HG02870 (cell line): ENCODE measurements at regions not wholly inside any gene's neighbourhood (a gene's known extent, or its start where the extent isn't known, plus 50 kb on each side); places are given as distances from the start of the nearest gene placed in this dataset.

Experiments
- ATAC-seq: cut with Tn5 transposase; IDR thresholded peaks from one replicate; pipeline ENCODE4 v1.9.1; 2021; ENCODE audit warnings: mild to moderate bottlenecking, moderate library complexity; ENCODE audit not compliant: unreplicated experiment

GRCh38 chr6:164838068-164838615 lies 471.3 kb downstream of the C6orf118 start:
- ATAC-seq: no peak

- no peak for ATAC-seq
Measured at GRCh38 chr6:164836486-164836885, 472.9 kb downstream of the C6orf118 start.

DNA sequence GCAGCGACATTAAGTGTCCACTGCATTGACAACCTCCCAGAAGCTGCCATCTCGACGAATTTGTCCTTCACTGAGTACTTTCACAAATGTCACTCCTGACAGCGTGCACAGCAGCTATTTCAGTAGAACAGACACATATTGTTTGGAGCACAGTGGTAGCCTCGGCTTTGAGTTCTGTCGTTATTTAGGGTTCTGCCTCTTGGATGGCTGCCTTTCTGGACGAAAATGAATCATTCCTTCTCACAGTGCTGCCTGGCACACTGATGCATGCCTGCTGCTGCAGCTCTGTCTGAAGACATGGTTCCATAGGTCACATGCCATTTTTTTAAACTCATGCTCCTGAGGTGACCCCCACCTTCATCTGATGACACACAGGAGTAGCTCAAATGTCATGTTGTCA lies 477.0 kb downstream of the C6orf118 start:
- ATAC-seq: no peak

GRCh38 chr6:164827537-164827936 lies 481.9 kb downstream of the C6orf118 start:
- no peak for ATAC-seq

DNA sequence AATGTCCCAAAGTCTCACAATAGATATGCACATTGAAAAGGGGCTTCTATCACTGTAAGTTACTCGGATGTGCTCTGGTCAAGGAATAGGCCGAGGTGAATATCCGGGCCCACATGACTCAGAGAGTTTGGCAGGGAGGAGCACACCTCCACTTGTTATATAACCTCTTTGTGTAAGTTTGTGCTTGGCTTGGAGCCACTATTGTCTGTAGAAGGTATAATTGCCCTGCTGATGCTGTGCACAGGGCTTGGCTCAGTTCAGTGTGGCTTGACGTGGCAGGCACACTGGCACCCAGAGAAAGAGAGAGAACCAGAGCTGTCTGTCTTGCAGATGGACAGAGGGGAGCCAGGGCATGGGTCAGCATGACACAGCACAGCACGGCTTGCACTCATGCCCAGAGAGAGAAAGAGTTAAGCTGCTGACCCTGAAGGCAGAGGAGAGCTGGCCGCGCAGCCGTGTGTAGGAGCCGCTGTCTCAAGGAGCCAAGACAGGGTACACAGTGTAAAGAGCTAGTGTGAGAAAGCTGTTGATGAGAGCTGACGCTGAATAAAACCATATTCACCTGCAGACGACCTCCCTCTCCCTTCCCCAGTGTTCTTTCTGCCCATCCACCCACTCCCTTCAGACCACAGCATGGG lies 482.5 kb downstream of the C6orf118 start:
- no peak for ATAC-seq

GRCh38 chr6:164825386-164825785 lies 484.0 kb downstream of the C6orf118 start:
- ATAC-seq: no peak

DNA sequence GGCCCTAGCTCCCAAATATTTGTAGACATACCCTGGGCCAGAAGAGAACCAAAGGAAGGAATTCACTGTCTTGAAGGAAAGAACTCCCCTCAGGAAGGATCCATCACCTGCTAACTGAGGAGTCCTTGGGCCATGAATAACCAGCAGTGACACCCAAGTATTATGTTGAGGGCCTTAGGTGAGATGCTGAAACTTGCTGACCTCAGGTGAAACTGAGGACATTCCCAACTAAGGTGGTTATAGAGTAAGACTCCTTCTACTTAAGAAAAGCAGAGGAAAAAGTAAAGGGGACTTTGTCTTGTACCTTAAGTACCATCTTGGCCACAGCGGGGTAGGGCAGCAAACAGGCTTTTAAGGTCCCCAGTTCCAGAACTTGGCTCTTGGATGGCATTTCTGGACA lies 491.7 kb downstream of the C6orf118 start:
- no peak for ATAC-seq

GRCh38 chr6:164812706-164813105 lies 496.7 kb downstream of the C6orf118 start:
- ATAC-seq: no peak

- ATAC-seq: no peak
Measured at GRCh38 chr6:164807125-164807524, 502.3 kb downstream of the C6orf118 start.

DNA sequence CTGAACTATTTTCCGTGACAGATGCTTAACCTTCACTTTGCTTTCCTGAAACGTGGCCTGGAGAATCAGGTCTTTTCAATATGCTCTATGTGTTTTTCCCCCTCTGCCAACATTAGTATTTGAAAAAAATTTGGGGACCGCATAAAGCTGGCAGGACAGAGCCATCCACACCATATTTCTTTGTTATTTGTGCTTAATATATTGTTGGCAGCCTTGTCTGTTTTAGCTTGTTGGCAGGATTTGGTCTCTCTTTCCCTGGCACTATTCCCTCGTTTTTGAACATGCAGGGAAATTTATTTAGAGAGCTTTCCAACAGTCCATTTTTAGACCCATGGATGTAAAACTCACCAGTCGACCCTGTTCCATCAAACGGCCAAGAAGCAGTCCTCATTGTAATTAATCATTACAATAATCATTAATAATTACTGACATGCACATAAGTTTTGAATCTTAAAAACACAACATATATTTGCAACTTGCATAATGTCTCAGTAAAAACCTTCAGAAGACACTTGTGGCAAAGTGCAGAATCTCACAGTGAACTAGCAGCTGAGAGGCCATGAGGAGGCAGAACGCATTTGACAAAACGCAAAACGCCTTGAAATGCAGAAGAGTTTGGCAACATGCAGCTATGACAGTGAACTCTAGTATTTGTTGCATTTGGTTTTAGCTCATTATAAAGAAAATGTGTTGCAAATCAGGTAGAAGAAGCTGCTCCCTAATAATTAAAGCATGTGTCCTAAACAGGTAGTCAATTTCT lies 514.2 kb downstream of the C6orf118 start:
- no peak for ATAC-seq

GRCh38 chr6:164792666-164793065 lies 516.7 kb downstream of the C6orf118 start:
- ATAC-seq: no peak

- no peak for ATAC-seq
Measured at GRCh38 chr6:164791498-164791897, 517.9 kb downstream of the C6orf118 start.

- no peak for ATAC-seq
Measured at GRCh38 chr6:164763788-164764187, 545.6 kb downstream of the C6orf118 start.

GRCh38 chr6:164757451-164757850 lies 552.0 kb downstream of the C6orf118 start:
- no peak for ATAC-seq

- no peak for ATAC-seq
Measured at GRCh38 chr6:164756723-164757122, 552.7 kb downstream of the C6orf118 start.

GRCh38 chr6:164756142-164756541 lies 553.3 kb downstream of the C6orf118 start:
- no peak for ATAC-seq

DNA sequence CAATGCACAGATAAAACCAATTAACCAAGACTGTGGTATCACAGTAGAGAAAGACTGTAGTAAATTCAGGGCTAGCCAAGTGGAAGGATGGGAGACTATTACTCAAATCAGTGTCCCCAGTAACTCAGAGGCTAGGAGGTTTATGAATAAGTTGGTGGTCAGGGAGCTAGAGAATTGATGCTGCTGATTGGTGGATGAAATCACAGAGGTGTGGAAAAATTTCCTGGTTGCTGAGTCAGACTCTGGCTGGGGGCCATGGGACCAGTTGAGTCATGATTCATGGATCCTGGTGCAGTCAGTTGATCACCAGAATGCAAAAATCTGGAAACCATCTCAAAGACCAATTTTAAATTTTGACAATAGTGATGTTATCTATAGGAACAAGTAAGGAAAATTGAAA lies 555.9 kb downstream of the C6orf118 start:
- ATAC-seq: no peak

GRCh38 chr6:164751395-164751794 lies 558.0 kb downstream of the C6orf118 start:
- ATAC-seq: no peak

- ATAC-seq: no peak
Measured at GRCh38 chr6:164750128-164750527, 559.3 kb downstream of the C6orf118 start.

- ATAC-seq: no peak
Measured at GRCh38 chr6:164749221-164750064, 560.0 kb downstream of the C6orf118 start.

DNA sequence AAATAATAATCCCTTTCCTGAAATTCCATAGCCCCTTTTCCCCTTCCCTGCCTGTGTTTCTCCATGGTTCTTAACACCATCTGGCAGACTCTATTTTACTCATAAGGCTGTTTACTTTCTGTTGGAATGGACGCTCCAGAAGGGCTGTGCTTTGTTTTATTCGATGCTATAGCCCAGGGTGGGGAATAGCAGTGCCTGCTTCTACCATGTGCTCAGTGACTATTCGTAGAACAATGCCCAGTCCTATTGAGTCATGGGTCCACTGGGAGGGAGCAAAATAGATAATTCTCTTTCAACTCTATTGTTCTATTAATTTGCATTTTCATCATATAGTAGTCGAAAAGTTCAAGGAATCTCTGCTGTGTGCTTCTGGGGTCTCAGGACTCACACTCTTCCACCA lies 565.1 kb downstream of the C6orf118 start:
- no peak for ATAC-seq
